ENCODE measurements at regions not wholly inside any gene's neighbourhood (a gene's known extent, or its start where the extent isn't known, plus 50 kb on each side); places are given as distances from the start of the nearest gene placed in this dataset.

- intact Hi-C loops (cut with micrococcal nuclease): no loop called here
- Histone ChIP-seq H4K20me1 (replicated peaks; ENCODE audit: control insufficient read depth, extremely low read depth, insufficient read depth, low read length) (no peaks in the 10 kb centered on the region), H2AFZ (ENCODE audit: low read depth, low read length) (no peak overlapping the region), H3K9ac (replicated peaks; ENCODE audit: extremely low read depth, insufficient read depth, low read length) (no peak overlapping the region), H3K9me1 (replicated peaks; ENCODE audit: control insufficient read depth, extremely low read depth, insufficient read depth, low read length) (no peaks in the 10 kb centered on the region), H3K27me3 (ENCODE audit: control insufficient read depth in 2 of 2, insufficient read depth in 2 of 2, low read length in 2 of 2) (no peaks in the 10 kb centered on the region), H3K4me3 (replicated peaks in 1 of 3; ENCODE audit: insufficient read depth in 1 of 3, low read depth in 1 of 3, low read length in 3 of 3) (no peak overlapping the region), H3K27ac (ENCODE audit: insufficient read depth, low read depth, low read length) (no peak overlapping the region), H3K9me3 (replicated peaks; ENCODE audit: control insufficient read depth, insufficient read depth, low read length) (no peaks in the 10 kb centered on the region), H3K79me2 (ENCODE audit: control insufficient read depth, insufficient read depth, low read length) (no peaks in the 10 kb centered on the region), H3K4me1 (ENCODE audit: control insufficient read depth, extremely low read depth, insufficient read depth, low read length) (no peaks in the 10 kb centered on the region), H3K4me2 (ENCODE audit: insufficient read depth, low read length) (no peak overlapping the region), H3K36me3 (ENCODE audit: control insufficient read depth in 2 of 2, extremely low read depth in 1 of 2, insufficient read depth in 2 of 2, low read length in 2 of 2) (no peaks in the 10 kb centered on the region)
- DNase-seq (ENCODE audit: low read depth, low spot score) (no peak), FAIRE-seq (no peak)
- no TSS peak for BruUV-seq (replicated peaks)
- POLR2A ChIA-PET: no interaction called here
- dilution Hi-C loops (cut with MboI; ENCODE audit: extremely low pct_ligation_motif_present, low sequenced_read_pairs): no loop called here
- TF ChIP-seq CTCF (IDR thresholded peaks at IDR 0.05; ENCODE audit: extremely low read depth in 1 of 2, insufficient read depth in 1 of 2, low read depth in 1 of 2, low read length in 2 of 2): no peak
- TF ChIP-seq GATA2 (IDR thresholded peaks at IDR 0.05; ENCODE audit: insufficient read depth, insufficient read length, low read depth, low read length): no peak
- TF ChIP-seq POLR2A (IDR thresholded peaks at IDR 0.05; ENCODE audit: low read depth, low read length): no peak
- TF ChIP-seq FOS (IDR thresholded peaks at IDR 0.05; ENCODE audit: borderline replicate concordance, insufficient read depth, low read length): no peak
- no peak for TF ChIP-seq MAX (IDR thresholded peaks at IDR 0.05; ENCODE audit: insufficient read depth, insufficient read length)
- TF ChIP-seq JUN (IDR thresholded peaks at IDR 0.05; ENCODE audit: borderline replicate concordance, insufficient read depth, insufficient read length, low read depth): no peak
- TF ChIP-seq MYC (IDR thresholded peaks at IDR 0.05; ENCODE audit: low read depth, low read length): no peak
- CTCF ChIA-PET: no interaction called here
Measured at GRCh38 chr4:185903205-185903604, 91.2 kb upstream of the SORBS2 start.

GRCh38 chr4:185904381-185904780 lies 92.4 kb upstream of the SORBS2 start:
- no peak overlapping the region for H3K9ac ChIP-seq (replicated peaks; ENCODE audit: extremely low read depth, insufficient read depth, low read length)
- no peak overlapping the region for H3K27ac ChIP-seq (ENCODE audit: insufficient read depth, low read depth, low read length)
- H3K36me3 ChIP-seq (ENCODE audit: control insufficient read depth in 2 of 2, extremely low read depth in 1 of 2, insufficient read depth in 2 of 2, low read length in 2 of 2): no peaks in the 10 kb centered on the region
- no TSS peak for BruUV-seq (replicated peaks)
- H4K20me1 ChIP-seq (replicated peaks; ENCODE audit: control insufficient read depth, extremely low read depth, insufficient read depth, low read length): no peaks in the 10 kb centered on the region
- DNase-seq (ENCODE audit: low read depth, low spot score): no peak
- ChIA-PET CTCF (no interaction called here), POLR2A (no interaction called here)
- no peaks in the 10 kb centered on the region for H3K9me1 ChIP-seq (replicated peaks; ENCODE audit: control insufficient read depth, extremely low read depth, insufficient read depth, low read length)
- intact Hi-C loops (cut with micrococcal nuclease) (no loop called here), dilution Hi-C loops (cut with MboI; ENCODE audit: extremely low pct_ligation_motif_present, low sequenced_read_pairs) (no loop called here)
- no peaks in the 10 kb centered on the region for H3K79me2 ChIP-seq (ENCODE audit: control insufficient read depth, insufficient read depth, low read length)
- TF ChIP-seq MAX (IDR thresholded peaks at IDR 0.05; ENCODE audit: insufficient read depth, insufficient read length) (no peak), EZH2 (IDR thresholded peaks at IDR 0.05; ENCODE audit: borderline replicate concordance, low read depth, low read length, severe bottlenecking) (no peak), CTCF (IDR thresholded peaks at IDR 0.05; ENCODE audit: extremely low read depth in 1 of 2, insufficient read depth in 1 of 2, low read depth in 1 of 2, low read length in 2 of 2) (no peak), JUN (IDR thresholded peaks at IDR 0.05; ENCODE audit: borderline replicate concordance, insufficient read depth, insufficient read length, low read depth) (no peak), MYC (IDR thresholded peaks at IDR 0.05; ENCODE audit: low read depth, low read length) (no peak), POLR2A (IDR thresholded peaks at IDR 0.05; ENCODE audit: low read depth, low read length) (no peak), POLR2AphosphoS5 (IDR thresholded peaks at IDR 0.05; ENCODE audit: insufficient read depth, low read depth, low read length) (no peak), GATA2 (IDR thresholded peaks at IDR 0.05; ENCODE audit: insufficient read depth, insufficient read length, low read depth, low read length) (no peak), FOS (IDR thresholded peaks at IDR 0.05; ENCODE audit: borderline replicate concordance, insufficient read depth, low read length) (no peak)
- H3K27me3 ChIP-seq (ENCODE audit: control insufficient read depth in 2 of 2, insufficient read depth in 2 of 2, low read length in 2 of 2): no peaks in the 10 kb centered on the region
- H2AFZ ChIP-seq (ENCODE audit: low read depth, low read length): no peak overlapping the region
- no peaks in the 10 kb centered on the region for H3K9me3 ChIP-seq (replicated peaks; ENCODE audit: control insufficient read depth, insufficient read depth, low read length)
- H3K4me2 ChIP-seq (ENCODE audit: insufficient read depth, low read length): no peak overlapping the region
- H3K4me3 ChIP-seq (replicated peaks in 1 of 3; ENCODE audit: insufficient read depth in 1 of 3, low read depth in 1 of 3, low read length in 3 of 3): no peak overlapping the region
- no peak for FAIRE-seq
- H3K4me1 ChIP-seq (ENCODE audit: control insufficient read depth, extremely low read depth, insufficient read depth, low read length): no peaks in the 10 kb centered on the region
